Stomach (tissue), 8 donors: ENCODE measurements at regions not wholly inside any gene's neighbourhood (a gene's known extent, or its start where the extent isn't known, plus 50 kb on each side); places are given as distances from the start of the nearest gene placed in this dataset.
A peak's percentile ranks its signal among the peaks of the same experiment; 100 is the strongest.

Experiments
- DNase-seq, 2 donors: peaks; one replicate each; pipeline versions ENCODE4 v3.0.0 to v3.0.0-alpha.2; 2013 to 2019
- H3K27ac ChIP-seq, 5 donors: fragments of 200-600 bp in 4 of 5; sonication (generic) in 4 of 5; one replicate each; pipeline ENCODE4 v1.5.1; 2013 to 2019; ENCODE audit warnings: mild to moderate bottlenecking in 1 of 5, moderate library complexity in 1 of 5
- H3K27me3 ChIP-seq, 3 donors: fragments of 200-600 bp; sonication (generic); one replicate each; pipeline ENCODE4 v1.5.1; 2017 to 2019; ENCODE audit warnings: mixed run types in 1 of 3
- H3K36me3 ChIP-seq, 4 donors: fragments of 200-600 bp; sonication (generic); 1 replicate in 3 of 4; 2 replicates in 1 of 4; pipeline ENCODE4 v1.5.1; 2016 to 2019
- H3K4me1 ChIP-seq, 4 donors: fragments of 200-600 bp; sonication (generic); one replicate each; pipeline ENCODE4 v1.5.1; 2016 to 2019
- H3K4me3 ChIP-seq, 4 donors: fragments of 200-600 bp; sonication (generic) in 3 of 4; one replicate each; pipeline ENCODE4 v1.5.1; 2016 to 2019; ENCODE audit warnings: mild to moderate bottlenecking in 1 of 4
- H3K9me3 ChIP-seq, 4 donors: fragments of 200-600 bp; sonication (generic); one replicate each; pipeline ENCODE4 v1.5.1; 2016 to 2019
- CTCF ChIP-seq, 7 experiments: fragments of 450-650 bp in 4 of 7; fragments of 200-600 bp in 3 of 7; sonication (generic) in 3 of 7; IDR thresholded peaks; one replicate each; pipeline ENCODE4 v1.5.1; 2016 to 2019; ENCODE audit warnings: antibody characterized with exemption in 7 of 7, control low read depth in 2 of 7, mild to moderate bottlenecking in 1 of 7
- EP300 ChIP-seq: sonication (generic); formaldehyde crosslinking; IDR thresholded peaks from one replicate; pipeline ENCODE4 v1.6.1; 2017; ENCODE audit warnings: antibody characterized with exemption
- POLR2A ChIP-seq, 4 donors: fragments of 450-650 bp; IDR thresholded peaks; one replicate each; pipeline ENCODE4 v1.6.1; 2016; ENCODE audit warnings: antibody characterized with exemption in 4 of 4, control low read depth in 2 of 4, mild to moderate bottlenecking in 1 of 4, moderate library complexity in 1 of 4
- POLR2AphosphoS5 ChIP-seq, 3 donors: sonication (generic); formaldehyde crosslinking; IDR thresholded peaks; one replicate each; pipeline ENCODE4 v1.6.1; 2016; ENCODE audit warnings: antibody characterized with exemption in 3 of 3
- WGBS, 5 donors: extraction: QIAGEN DNeasy Blood & Tissue Kit in 3 of 5; methylation state at CpG; one replicate each; pipeline versions ENCODE4 v1.1.5 to v1.1.7; 2013 to 2018; 5-methylcytosine and 5-hydroxymethylcytosine counted together
- intact Hi-C: fragments of 100-400 bp; cut with DNase I; formaldehyde crosslinking; loops from one replicate; pipeline ENCODE4 v1.15.1; 2023; ENCODE audit warnings: low total_unique reads
- donor health status: healthy with polysubstance abuse.
- donor health status: Bipolar disorder and iron deficiency.
- donor health status: healthy.

DNA sequence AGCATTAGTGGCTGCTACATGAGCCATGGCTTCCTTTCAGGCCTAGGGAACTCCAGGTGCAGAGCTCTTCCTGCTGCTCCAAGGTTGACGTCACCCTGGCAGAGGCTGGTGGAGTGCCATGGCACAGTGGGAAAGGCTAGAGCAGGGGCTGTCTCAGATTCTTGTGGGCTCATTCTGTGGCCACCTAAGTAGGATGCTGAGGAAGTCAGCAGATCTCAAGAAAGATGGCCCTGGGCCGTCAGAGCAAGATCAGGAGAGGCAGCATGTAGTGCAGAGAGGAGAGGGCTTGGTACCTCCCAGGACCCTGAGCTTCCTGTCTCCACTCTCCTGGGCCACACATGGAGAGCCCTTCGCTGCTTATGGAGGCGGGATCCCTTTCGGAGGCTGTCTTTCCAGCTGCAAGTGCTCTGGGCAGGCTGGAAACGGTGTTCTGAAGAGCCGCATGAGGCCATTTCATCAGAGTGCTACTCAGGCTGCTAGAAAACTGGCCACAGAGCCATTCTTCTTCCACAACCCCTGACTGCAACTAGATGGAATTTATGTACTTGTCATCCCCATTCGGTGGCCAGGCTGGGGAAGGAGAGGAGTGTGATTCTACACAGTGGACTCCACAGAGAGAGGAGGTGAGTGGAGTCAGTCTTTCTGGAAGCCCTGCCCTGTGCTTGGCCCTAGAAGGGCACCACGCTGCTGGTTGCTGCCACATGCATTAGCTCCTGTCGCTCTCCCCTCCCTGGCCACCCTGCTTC is 304.2 kb downstream of the RPS24 start:
- H3K27me3 ChIP-seq = no peaks in the 10 kb centered on the region
- no peaks in the 10 kb centered on the region for H3K9me3 ChIP-seq
- peaks cover 9 to 30% (median 15%) of the 10 kb centered on the region in 4 donors for H3K4me1 ChIP-seq
- whole genome bisulfite sequencing, 5 donors = 74 to 92% (median 86%) methylated on average over 9 to 10 of the region's 10 CpGs
- TF ChIP-seq POLR2AphosphoS5 (IDR thresholded peaks at IDR 0.05) (no peak), CTCF (IDR thresholded peaks at IDR 0.05) (no peak), EP300 (no peak), POLR2A (IDR thresholded peaks at IDR 0.05) (no peak)
- H3K4me3 ChIP-seq = no peak overlapping the region
- H3K36me3 ChIP-seq = no peaks in the 10 kb centered on the region
- intact Hi-C loops = no loop called here
- peak overlapping the region in 2 of 5 donors; percentile 12 to 44 for H3K27ac ChIP-seq
- DNase-seq = peak in 1 of 2 donors; percentile 8

- no peak for DNase-seq
- H3K4me3 ChIP-seq = no peak overlapping the region
- no peak for TF ChIP-seq EP300
- no peak for TF ChIP-seq POLR2A (IDR thresholded peaks at IDR 0.05)
- TF ChIP-seq POLR2AphosphoS5 (IDR thresholded peaks at IDR 0.05) = no peak
- TF ChIP-seq CTCF (IDR thresholded peaks at IDR 0.05) = no peak
- H3K9me3 ChIP-seq = no peaks in the 10 kb centered on the region
- no peaks in the 10 kb centered on the region for H3K36me3 ChIP-seq
- 88 to 91% (median 89%) methylated on average over 4 of the region's 4 CpGs for WGBS, 5 donors
- peaks cover 9 to 30% (median 15%) of the 10 kb centered on the region in 4 donors for H3K4me1 ChIP-seq
- no peak overlapping the region for H3K27ac ChIP-seq
- intact Hi-C loops = no loop called here
- no peaks in the 10 kb centered on the region for H3K27me3 ChIP-seq
Observed at GRCh38 chr10:78338717-78339116, 305.1 kb downstream of the RPS24 start.

DNA sequence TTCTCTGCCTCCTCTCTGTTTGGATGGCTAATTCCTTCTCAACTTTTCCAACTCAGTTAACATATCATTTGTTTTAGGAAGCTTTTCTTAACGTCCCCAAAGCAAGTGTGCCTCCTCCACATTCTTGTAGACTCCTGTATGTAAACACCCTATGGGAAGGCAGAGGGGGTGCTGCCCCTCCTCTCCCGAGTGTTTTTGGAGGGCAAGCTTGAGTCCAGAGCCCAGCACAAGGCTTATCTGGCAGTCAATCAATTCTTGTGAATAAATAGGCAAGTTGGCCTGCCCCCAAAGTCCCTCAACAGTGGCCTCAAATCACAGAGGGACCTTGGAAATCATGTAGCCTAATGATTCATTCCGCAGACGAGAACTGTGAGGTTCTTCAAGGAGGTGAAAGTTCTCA is 305.6 kb downstream of the RPS24 start:
- Histone ChIP-seq H3K4me3 (no peak overlapping the region), H3K27me3 (no peaks in the 10 kb centered on the region), H3K4me1 (peaks cover 9 to 30% (median 15%) of the 10 kb centered on the region in 4 donors), H3K9me3 (no peaks in the 10 kb centered on the region), H3K36me3 (no peaks in the 10 kb centered on the region), H3K27ac (no peak overlapping the region)
- peak in 1 of 2 donors; percentile 21 for DNase-seq
- WGBS, 5 donors = 18 to 40% (median 22%) methylated on average over 4 of the region's 4 CpGs
- intact Hi-C loops = no loop called here
- TF ChIP-seq CTCF (IDR thresholded peaks at IDR 0.05) (no peak), EP300 (no peak), POLR2A (IDR thresholded peaks at IDR 0.05) (no peak), POLR2AphosphoS5 (IDR thresholded peaks at IDR 0.05) (no peak)

GRCh38 chr10:78341953-78342614 is 308.4 kb downstream of the RPS24 start:
- H3K27me3 ChIP-seq = no peaks in the 10 kb centered on the region
- H3K4me3 ChIP-seq = no peak overlapping the region
- DNase-seq = peak in 1 of 2 donors; percentile 20
- TF ChIP-seq CTCF (IDR thresholded peaks at IDR 0.05) (no peak), POLR2AphosphoS5 (IDR thresholded peaks at IDR 0.05) (no peak), EP300 (no peak), POLR2A (IDR thresholded peaks at IDR 0.05) (no peak)
- H3K36me3 ChIP-seq = no peaks in the 10 kb centered on the region
- H3K27ac ChIP-seq = no peak overlapping the region
- intact Hi-C loops = no loop called here
- WGBS, 5 donors = 85 to 95% (median 92%) methylated on average over 8 of the region's 8 CpGs
- H3K9me3 ChIP-seq = no peaks in the 10 kb centered on the region
- H3K4me1 ChIP-seq = peaks cover 0 to 13% (median 3%) of the 10 kb centered on the region in 4 donors
